Muscle of arm (tissue), 1 donor: ENCODE measurements at regions not wholly inside any gene's neighbourhood (a gene's known extent, or its start where the extent isn't known, plus 50 kb on each side); places are given as distances from the start of the nearest gene placed in this dataset.

Source experiments
- DNase-seq: peaks from one replicate; pipeline ENCODE4 v3.0.0-alpha.2; 2013

DNA sequence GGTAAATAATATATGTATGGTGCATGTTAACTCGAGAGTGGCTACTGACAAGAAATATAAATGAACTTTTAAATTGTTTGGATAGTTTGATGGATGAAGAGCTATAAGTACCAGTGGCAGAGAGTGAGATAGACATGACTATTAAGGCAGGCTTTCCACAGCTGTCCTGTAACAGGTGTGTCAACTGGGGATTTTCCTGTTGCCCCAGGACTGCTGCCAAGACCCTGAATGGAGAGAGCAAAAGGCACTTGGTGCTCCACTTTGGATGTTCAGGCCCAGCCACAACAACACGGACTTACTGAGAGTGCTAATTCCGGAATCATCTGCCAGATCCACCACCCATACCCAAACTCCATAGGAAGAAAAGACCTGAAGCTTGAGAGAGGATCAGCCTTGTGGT lies 215.1 kb downstream of the SEC61B start:
- DNase-seq = no peak

DNA sequence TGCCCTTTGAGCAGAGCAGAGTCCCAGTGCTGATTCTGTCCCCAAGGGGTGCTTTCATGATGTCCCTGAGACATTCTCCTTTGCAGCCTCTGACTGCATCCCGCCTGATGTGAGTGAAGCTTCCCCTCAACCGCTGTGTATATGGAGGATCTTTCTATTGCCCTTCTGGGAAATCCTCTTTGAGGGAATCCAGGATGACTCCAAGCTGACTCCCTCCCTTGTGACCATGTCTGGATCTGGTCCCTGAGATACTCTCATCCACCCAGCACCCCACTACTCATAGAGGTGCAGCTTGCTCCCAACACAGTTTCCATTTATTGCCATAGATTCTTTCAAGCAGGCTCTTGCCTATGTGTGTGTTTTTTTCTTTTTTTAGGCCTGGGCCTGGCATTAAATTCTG lies 216.5 kb downstream of the SEC61B start:
- no peak for DNase-seq

DNA sequence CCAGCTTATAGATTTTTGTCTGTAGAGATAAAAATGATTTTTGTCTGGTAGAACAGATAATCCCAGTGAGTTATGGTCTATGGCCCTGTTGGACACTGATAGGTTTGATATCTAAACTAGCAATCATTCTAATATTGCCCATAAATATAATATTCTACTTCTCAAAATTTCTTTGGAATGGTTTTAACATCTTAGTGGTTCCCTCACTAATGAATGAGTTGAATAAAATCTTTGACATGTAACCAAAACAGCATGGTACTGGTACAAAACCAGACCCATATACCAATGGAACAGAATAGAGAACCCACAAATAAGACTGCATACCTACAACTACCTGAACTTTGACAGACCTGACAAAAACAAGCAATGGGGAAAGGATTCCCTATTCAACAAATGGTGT lies 219.7 kb downstream of the SEC61B start:
- DNase-seq = no peak

DNA sequence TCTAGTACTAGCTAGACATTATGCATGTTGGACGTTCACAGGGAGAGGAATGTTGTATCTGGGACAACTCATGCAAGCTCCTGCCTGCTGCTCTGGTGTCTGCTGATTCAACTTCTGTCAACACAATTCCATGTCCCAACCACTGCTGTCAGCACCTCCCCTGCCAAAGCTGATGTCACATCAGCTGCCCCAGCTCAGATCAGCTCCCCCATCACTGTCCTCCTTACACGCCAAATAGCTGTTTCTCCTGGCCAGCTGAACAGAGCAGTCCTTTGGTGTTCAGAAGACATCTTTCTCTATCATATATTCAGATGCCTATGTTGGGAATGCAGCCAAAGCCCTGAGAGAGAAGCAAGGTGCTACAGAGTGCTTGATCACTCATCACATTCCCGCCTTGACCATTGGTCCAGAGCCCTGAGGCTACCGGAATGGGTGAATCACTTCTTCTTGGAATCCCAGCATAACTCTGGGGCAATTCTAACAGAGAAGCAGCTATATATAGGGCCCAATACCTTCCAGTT lies 223.3 kb downstream of the SEC61B start:
- DNase-seq = peak; percentile 38

DNA sequence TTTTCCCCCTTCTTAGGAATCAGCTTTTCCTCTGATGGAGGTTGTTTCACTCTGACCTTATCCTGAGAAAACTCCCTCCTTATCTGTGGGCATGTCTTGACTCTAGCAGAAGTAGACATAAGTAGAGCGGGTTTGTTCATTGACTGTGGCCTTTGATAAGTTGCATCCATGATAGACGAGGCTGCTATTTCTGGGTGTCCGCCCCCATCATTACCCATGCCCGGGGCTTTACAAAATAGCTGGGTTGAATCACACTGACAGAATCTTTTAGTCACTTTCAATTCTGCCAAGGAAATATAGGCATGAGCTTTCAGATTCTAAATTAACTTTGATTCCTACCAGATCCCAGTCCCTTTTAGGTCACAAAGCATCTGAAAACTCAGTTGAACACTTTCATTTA lies 223.8 kb downstream of the SEC61B start:
- DNase-seq = no peak

DNA sequence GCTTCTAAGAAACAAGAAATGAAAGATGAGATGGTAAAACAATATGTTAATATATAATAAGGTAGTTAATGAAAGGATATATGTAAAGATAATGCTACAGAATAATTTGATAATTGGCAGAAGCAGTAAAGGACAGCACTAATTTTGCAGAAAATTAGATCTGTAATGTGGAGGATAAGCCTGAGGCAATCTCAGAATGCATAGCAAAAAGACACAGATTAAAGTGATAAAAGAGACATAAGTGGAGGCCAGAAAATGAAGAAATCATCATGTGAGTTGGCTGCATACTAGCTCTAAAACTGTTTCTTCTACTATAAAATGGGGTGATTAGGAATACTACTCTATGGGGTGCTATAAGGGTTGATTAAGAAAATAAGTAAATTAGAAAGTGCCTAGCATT lies 225.9 kb downstream of the SEC61B start:
- DNase-seq = no peak

DNA sequence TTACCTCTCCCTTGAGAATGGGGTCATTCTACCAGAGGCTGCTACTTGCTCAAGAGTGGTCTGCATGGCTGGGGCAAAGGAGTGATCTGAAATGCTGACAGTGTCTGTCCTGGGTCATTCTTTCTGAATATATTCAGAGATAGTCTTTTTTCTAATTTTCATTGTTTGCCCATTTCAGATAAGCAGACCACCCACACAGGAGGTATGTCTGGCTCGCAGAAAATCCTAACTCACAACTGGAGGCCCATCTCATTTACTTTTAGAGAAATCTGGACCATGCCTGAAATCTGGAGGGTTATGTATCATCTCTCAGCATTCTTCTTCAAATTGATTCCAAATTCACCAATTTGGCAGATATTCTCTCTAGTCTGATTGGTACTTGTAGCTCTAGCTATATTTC lies 227.6 kb downstream of the SEC61B start:
- no peak for DNase-seq

DNA sequence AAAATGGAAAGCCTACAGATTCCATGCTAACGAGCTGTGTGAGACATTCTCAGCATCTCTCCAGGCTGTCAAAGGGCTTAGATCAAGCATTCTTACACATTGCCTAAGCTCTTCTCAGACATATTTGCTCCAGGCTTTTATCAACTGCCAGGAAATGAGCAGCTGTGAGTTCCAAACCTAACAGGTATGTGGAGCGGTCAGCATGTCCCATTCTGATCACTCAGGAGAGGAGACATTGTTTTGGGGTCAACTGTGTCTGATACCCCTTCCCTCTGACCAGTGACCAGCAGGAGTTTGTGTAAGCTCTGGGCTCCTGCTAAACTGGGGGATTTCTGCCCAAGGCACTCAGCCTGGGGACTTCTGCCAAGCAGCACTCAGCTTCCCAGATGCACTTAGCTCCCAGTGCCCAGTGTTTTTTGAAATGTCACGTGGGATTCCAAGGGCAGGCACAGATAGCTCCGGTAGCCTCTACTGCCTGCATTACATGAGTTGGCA lies 229.1 kb downstream of the SEC61B start:
- no peak for DNase-seq

DNA sequence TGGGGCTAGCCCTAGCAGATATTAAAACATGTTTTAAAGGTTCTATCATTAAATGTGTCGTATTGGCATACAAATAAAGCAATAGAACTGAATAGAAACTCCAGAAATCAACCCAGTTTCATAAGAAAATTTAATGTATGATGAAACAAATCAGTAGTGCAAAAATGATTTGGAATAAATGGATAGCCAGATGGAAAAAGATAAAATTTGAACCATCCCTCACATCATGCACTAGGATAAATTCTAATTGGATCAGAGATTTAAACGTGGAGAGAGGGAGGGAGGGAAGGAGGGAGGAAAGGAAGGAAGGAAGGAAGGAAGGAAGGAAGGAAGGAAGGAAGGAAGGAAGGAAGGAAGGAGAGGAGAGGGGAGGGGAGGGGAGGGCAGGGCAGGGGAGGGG lies 235.3 kb downstream of the SEC61B start:
- DNase-seq = no peak

DNA sequence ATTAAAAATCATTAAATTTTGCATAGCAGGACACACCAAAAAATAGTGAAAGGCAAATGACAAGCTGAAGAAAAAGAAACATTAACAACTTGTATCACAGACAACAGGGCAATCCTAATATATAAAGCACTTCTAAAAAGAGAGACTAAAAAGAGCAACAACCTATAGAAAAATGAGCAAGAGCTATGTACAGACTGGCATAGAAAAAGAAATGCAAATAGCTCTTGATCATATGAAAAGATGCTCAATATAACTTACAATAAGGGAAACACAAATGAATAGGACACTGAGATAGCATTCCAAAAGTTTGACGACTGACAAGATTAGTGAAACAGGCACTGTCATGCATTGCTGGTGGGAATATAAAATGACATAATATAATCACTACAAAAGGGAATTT lies 235.9 kb downstream of the SEC61B start:
- no peak for DNase-seq

DNA sequence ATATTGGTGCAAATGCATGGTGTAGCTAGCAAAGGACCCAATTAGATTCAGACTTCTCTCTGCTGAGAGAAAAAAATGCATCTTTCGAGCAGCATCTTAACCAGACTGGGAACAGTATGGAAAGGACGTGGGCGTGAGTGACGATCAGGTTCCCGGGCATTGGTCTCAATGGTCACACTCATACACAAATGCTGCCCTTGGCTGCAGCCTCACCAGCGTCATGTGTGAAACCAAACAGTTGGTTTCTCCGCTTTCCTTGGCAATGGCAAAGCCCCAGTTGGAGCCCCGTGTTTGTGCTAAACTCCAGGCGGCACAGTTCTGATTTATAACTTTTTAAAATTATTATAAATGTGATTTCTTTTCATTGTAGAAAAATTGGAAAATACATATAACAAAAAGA lies 237.8 kb downstream of the SEC61B start:
- no peak for DNase-seq

DNA sequence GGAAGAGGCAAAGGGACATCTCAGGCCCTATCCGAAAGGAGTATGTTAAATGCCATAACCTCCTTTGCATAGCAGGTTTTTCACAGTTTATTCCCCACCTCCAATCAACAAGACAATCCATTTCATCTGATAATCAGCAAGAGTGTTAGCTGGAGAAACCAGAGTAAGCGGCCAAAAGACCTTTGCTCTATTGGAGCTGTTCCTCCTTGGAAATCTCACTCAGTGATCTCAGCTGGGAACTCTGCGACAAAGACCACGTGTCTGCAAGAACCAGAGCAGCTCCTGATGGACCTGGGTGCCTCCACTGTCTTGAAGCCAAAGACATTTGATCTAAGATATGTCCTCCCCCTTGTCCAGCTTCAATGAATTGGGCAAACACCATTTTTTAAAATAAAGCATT lies 241.0 kb downstream of the SEC61B start:
- DNase-seq = no peak

DNA sequence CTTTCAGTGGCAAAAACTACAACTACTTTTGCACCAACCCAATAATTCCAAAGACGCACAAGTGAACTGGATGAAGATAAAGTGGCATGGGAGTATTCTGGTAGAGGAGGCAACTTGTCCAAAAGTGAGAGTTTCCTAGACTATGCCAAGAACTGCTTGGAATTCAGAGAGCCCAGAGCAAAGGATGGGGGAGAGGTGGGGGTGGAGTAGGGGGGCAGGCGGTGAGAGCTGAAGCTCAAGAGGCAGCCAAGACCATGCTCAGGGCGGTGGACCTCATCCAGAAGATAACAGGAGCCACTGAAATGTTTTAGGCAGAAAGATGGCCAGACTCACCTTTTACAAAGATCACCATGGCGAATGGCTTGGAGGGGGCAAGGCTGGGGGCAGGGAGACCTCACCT lies 242.5 kb downstream of the SEC61B start:
- DNase-seq = no peak

DNA sequence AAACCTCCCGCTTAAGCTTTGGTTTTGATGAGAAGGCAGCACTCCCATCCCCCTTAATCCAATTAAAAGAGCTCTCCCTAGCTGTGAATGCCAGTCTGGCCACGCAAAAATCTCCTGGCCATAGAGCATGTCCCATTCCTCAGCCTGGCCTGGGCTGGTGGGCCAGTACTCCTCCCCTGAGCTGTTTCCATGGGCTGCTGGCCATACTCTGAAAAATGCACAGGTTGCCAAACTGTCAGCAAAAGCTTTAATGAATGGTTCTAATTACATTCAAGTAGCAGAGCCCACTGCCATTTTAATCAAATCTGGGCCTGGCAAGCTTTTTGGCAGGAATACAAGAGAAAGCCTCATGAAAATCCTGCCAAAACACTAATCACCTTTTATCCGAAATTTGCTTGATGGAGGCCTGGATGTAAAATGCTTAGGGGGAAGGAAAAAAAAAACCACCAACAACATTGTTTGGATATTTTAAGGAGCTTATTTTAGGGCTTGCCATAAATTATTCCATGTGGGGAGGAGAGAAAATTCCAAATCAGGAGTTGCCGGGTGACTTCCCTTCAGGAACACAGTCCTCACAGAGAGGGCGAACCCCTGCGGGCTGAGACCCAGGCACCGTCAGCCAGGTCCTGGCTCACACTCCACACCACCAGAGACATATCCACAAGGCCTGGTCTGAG lies 243.3 kb downstream of the SEC61B start:
- peak; percentile 8 for DNase-seq

DNA sequence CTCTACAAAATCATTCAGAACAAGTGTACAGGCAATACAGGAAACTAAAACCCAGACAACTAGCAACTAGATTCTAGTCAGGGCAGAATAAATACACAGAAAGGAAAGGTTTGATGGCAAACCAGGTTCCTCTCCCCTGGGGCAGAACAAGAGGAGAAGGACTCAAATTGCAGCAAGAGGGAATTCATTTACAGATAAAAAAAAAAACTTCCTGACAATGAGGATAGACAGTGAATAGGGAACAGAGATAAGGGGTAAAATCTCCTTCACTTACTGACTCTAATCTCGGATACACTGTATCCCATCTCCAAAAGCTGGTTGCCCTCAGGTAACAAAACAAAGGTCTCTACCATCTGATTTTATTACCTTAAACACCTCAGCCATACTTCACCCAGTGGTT lies 244.0 kb downstream of the SEC61B start:
- no peak for DNase-seq

DNA sequence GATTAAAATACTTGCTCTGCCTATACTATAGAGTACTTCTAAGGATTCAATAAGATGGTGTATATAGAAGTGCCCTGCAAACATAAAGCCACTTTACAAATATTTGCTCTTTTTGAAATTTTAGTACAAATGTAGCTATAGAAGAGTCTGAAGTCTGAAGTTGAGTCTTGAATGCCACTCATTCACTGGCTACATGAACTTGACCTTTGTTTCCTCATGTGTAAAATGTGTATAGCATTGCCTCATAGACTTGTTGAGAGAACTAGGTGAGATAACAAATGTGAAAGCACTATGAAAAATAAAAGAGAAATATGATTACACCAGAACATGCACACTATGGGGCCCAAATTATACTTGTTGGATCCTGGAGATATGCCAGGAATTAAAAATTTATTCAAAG lies 244.7 kb downstream of the SEC61B start:
- DNase-seq = no peak

DNA sequence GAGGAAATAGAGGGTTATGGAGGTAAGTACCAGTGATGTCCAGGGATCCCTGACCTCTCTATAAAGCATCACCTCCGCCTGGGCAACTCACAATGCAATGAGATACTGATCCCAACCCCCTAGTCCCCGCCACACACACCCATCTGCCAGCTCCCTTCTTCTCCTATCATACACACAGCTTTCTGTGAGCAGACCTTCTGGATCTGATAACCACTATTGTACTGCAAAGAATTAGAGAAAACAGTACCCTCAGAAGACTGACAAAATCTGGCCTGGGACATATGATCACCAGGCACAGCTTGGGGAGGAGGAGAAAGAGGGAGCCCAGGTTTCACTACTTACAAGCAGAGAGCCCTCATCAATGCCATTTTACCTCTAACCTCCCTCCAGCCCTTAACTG lies 249.0 kb downstream of the SEC61B start:
- no peak for DNase-seq

DNA sequence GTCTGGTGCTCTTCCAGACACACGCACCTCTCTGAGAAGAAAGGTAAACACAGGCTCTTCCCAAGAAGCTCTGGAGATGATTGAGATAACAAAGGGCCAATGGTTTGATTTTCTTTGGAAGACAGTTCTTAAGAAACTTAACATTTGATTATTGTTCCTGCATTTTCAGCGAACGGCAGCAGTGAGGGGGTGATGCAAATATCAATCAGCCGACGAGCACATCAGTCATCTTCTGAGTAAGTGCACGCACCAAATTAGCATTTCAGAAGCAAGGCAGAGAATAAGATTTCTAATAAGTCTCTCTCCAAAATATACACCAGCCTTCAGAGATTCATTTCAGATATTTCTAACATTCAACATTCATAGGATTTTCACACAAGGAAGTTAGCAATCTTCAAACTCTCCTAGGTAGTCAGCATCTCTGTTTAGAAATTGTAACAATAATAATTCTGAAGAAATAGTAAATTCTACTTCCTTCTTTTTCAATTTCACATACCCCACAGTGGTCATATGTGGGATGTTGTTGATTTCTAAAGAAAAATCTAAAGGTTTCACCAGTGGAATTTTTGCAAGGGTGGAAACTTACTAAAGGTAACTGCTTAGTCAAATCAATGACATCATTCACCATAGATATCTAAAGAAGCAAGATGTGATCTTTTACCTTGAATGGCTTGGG lies 250.3 kb downstream of the SEC61B start:
- no peak for DNase-seq

DNA sequence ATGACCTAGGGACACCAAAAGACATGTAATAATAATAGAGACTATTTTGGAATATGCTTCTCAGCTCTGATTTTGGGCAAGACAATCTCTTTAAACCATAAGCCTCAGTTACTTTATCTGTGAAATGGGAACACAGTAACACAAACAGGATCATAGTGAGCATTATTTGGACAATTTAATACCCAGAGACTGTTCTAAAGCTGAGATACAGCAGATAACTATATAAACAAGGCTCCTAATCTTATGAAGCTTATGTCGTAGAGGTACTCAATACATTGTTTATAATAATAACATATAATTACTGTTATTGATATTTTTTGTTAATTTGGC lies 250.8 kb downstream of the SEC61B start:
- DNase-seq = no peak

DNA sequence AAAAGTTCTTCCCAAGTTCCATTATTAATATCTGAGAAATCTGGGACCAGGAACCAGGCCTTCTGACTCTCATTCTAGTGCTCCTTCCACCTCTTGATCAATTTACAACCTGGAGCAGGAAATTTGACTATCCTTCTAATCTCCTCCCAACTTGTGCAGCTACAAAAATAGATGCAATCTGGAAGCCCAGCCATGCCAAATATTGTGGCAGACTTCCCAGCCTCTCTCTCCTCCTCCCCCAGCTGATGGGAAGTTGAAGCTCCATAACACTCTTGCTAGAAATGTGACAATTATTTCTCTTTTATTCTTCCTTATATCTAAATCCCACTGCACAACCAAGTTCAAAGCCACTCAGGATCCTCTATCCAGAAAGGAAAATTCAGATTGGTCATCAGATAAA lies 252.1 kb downstream of the SEC61B start:
- no peak for DNase-seq

DNA sequence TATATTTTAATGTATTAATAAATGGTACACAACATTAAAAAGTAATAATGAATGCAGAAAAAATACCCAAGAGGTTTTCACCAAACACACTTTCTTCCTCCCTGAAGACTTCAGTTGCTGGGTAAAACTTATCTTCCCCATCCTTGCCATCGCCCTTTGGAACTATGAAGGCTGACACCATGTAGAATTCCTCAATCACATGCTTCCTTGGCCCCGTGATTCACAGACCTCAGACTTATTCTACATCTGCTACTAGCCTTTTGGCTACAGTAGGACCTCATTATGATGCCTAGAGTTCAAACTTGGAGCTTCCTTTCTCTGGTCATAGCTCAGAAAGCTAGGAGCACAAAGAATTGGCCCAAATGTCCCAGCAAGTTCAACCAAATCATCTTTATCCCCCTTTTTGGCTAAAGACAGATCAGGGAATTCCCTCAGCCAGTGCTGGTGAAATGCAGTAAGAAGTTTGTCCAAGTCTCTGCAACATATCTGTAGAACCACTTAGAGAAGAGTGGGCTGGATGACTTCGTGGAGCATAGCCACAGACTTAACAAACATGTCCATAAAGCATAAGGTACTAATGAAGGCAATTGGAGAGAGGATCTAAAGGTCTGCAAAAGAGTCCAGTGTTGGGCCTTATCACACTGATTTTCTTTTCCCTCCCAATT lies 253.5 kb downstream of the SEC61B start:
- no peak for DNase-seq

DNA sequence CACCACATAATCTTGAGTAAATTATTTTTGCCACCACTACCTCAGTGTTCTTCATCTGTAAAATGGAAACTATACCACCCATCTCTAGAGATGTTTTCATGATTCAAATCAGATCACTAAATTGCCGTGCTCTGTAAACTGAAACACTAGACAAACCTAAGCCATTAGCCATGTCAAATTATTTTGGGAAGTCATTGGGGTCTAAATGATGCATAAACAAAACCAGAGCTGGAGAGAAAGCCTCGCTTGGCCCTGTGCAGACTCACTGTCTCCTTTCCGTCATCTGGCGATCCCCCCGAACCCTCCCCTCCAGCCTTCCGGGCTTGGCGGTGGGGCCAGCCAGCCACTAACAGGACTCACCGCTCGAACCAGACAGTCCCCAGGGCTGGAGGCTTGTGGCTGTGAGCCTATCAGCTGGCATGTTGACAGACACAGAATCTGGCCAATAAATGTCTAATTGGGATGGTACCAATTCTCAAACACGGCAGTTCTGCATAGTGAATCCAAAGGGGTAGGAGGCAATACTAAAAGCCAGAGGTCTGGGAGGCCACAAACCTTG lies 256.5 kb downstream of the SEC61B start:
- no peak for DNase-seq

DNA sequence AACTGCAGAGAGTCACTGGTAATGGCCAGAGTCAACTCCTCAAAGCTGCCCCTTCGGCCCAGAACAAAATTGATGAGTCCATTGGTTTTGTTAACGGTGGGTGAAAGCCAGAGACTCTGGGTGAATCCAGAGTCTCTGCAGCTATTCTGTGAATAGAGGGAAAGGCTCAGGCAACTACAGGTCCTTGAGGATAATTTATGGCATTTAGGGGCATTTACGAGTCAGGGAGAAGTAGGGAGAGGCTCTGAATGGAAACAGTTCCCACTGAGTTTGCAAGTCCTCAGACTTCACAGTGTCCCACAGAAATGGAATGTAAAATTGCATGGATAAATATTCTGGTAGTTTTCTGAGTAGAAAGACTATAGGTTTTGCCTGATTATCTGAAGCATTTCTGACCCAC lies 257.8 kb downstream of the SEC61B start:
- DNase-seq = no peak
